ENCODE measurements at regions not wholly inside any gene's neighbourhood (a gene's known extent, or its start where the extent isn't known, plus 50 kb on each side); places are given as distances from the start of the nearest gene placed in this dataset.
"Not testable (repeated sequence)": the region's sequence is repeated elsewhere in the genome, so short reads cannot be mapped to it uniquely, and the experiment has no call there.

DNA sequence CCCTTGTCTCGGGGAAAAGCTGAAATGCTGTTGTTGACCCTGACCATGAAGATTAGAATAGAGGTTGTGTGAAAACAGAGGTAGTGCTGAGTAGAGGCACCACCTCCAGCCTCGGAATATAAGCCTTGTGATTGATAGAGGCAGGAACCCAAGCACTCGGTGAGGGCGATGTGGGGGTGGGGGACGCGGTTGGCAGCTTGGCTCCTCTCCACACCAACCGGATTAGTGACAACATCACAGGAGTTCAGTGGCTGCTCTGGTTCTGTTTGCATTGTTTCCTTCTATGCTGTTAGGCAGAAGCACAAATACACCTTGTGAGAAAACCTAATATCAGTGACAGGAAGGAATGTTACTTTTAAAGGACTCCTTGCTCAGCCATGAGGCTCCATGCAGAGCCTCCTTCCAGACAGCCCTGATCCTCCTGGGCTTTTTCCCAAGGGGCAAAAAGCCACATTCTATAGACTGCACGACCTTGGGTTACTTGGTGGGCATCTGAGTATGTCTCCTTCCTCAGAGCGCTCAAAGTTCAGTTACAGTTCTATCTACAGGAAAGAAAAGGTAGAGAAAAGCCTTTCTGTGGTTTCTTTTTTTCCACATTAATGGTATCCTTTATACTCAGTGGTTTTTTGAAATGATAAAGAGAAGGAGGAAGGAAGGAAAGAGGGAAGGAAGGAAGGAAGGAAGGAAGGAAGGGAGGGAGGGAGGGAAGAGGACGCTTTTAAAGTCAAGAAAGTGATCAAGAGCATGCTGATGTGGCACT is 150.4 kb upstream of the NOCT start:
- no peaks in the 10 kb centered on the region for H3K36me3 ChIP-seq (ENCODE audit: control insufficient read depth in 3 of 3, insufficient read depth in 3 of 3, low read length in 3 of 3)
- H3K4me1 ChIP-seq (ENCODE audit: control insufficient read depth in 3 of 3, insufficient read depth in 3 of 3, low read length in 3 of 3), result no peaks in the 10 kb centered on the region
- no peak overlapping the region for H3K9ac ChIP-seq (ENCODE audit: low read depth in 1 of 3, low read length in 3 of 3)
- H3K4me3 ChIP-seq (ENCODE audit: low read length in 3 of 3), result no peak overlapping the region
- no peaks in the 10 kb centered on the region for H3K9me3 ChIP-seq (ENCODE audit: control insufficient read depth in 3 of 3, low read length in 3 of 3)
- no peak overlapping the region for H3K27ac ChIP-seq (ENCODE audit: low read depth, low read length)
- H3K27me3 ChIP-seq (ENCODE audit: control insufficient read depth in 3 of 3, insufficient read depth in 3 of 3, low read length in 3 of 3), result peaks cover 0 to 2% (median 0%) of the 10 kb centered on the region in 3 donors

DNA sequence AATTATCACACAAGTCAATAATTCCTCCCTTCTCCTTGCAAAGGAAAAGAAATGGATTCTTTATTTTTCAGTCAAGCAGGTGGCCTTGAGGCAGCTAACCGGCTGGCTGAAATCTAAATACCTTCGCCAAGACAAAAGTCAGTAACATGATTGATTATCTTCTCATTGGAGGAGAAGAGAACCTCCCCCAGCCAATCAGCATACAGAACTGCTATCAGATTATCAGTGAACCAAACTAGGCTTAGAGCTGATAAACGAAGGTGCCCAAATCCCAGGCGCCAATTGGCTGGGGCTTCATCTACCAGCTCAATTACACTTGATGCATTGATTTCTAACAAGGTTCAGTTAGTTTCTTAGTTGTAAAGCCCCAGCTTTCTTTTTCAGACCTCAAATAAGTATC is 152.4 kb upstream of the NOCT start:
- no peaks in the 10 kb centered on the region for H3K4me1 ChIP-seq (ENCODE audit: control insufficient read depth in 3 of 3, insufficient read depth in 3 of 3, low read length in 3 of 3)

GRCh38 chr4:138861135-138861534 is 154.4 kb upstream of the NOCT start:
- Histone ChIP-seq H3K4me3 (ENCODE audit: low read length in 3 of 3) (no peak overlapping the region), H3K9ac (ENCODE audit: low read depth in 1 of 3, low read length in 3 of 3) (no peak overlapping the region), H3K9me3 (ENCODE audit: control insufficient read depth in 3 of 3, low read length in 3 of 3) (no peaks in the 10 kb centered on the region), H3K27ac (ENCODE audit: low read depth, low read length) (no peak overlapping the region), H3K4me1 (ENCODE audit: control insufficient read depth in 3 of 3, insufficient read depth in 3 of 3, low read length in 3 of 3) (no peaks in the 10 kb centered on the region), H3K27me3 (ENCODE audit: control insufficient read depth in 3 of 3, insufficient read depth in 3 of 3, low read length in 3 of 3) (no peaks in the 10 kb centered on the region), H3K36me3 (ENCODE audit: control insufficient read depth in 3 of 3, insufficient read depth in 3 of 3, low read length in 3 of 3) (no peaks in the 10 kb centered on the region)

More for the DNA sequence above, 152.4 kb upstream of the NOCT start:
- Histone ChIP-seq H3K9me3 (ENCODE audit: control insufficient read depth in 3 of 3, low read length in 3 of 3) (no peaks in the 10 kb centered on the region), H3K36me3 (ENCODE audit: control insufficient read depth in 3 of 3, insufficient read depth in 3 of 3, low read length in 3 of 3) (no peaks in the 10 kb centered on the region), H3K27ac (ENCODE audit: low read depth, low read length) (no peak overlapping the region), H3K27me3 (ENCODE audit: control insufficient read depth in 3 of 3, insufficient read depth in 3 of 3, low read length in 3 of 3) (peaks cover 0 to 2% (median 0%) of the 10 kb centered on the region in 3 donors), H3K9ac (ENCODE audit: low read depth in 1 of 3, low read length in 3 of 3) (no peak overlapping the region), H3K4me3 (ENCODE audit: low read length in 3 of 3) (no peak overlapping the region)

DNA sequence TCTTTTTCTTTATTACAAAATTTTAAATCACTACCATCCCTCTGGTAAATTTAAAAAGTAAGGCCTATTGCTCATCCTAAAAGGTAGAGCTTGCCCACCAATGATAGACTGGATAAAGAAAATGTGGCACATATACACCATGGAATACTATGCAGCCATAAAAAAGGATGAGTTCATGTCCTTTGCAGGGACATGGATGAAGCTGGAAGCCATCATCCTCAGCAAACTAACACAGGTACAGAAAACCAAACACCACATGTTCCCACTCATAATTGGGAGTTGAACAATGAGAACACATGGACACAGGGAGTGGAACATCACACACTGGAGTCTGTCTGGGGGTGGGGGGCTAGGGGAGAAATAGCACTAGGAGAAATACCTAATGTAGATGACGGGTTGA is 155.2 kb upstream of the NOCT start:
- not testable (repeated sequence) for H3K36me3 ChIP-seq (ENCODE audit: control insufficient read depth in 3 of 3, insufficient read depth in 3 of 3, low read length in 3 of 3); H3K27ac ChIP-seq (ENCODE audit: low read depth, low read length); H3K4me1 ChIP-seq (ENCODE audit: control insufficient read depth in 3 of 3, insufficient read depth in 3 of 3, low read length in 3 of 3); H3K4me3 ChIP-seq (ENCODE audit: low read length in 3 of 3); H3K27me3 ChIP-seq (ENCODE audit: control insufficient read depth in 3 of 3, insufficient read depth in 3 of 3, low read length in 3 of 3); H3K9me3 ChIP-seq (ENCODE audit: control insufficient read depth in 3 of 3, low read length in 3 of 3); H3K9ac ChIP-seq (ENCODE audit: low read depth in 1 of 3, low read length in 3 of 3)

GRCh38 chr4:138859254-138859653 is 156.3 kb upstream of the NOCT start:
- no peak overlapping the region for H3K9ac ChIP-seq (ENCODE audit: low read depth in 1 of 3, low read length in 3 of 3)
- no peak overlapping the region for H3K4me3 ChIP-seq (ENCODE audit: low read length in 3 of 3)
- no peak overlapping the region for H3K27ac ChIP-seq (ENCODE audit: low read depth, low read length)
- H3K9me3 ChIP-seq (ENCODE audit: control insufficient read depth in 3 of 3, low read length in 3 of 3), result no peaks in the 10 kb centered on the region
- no peaks in the 10 kb centered on the region for H3K4me1 ChIP-seq (ENCODE audit: control insufficient read depth in 3 of 3, insufficient read depth in 3 of 3, low read length in 3 of 3)
- no peaks in the 10 kb centered on the region for H3K36me3 ChIP-seq (ENCODE audit: control insufficient read depth in 3 of 3, insufficient read depth in 3 of 3, low read length in 3 of 3)
- H3K27me3 ChIP-seq (ENCODE audit: control insufficient read depth in 3 of 3, insufficient read depth in 3 of 3, low read length in 3 of 3), result no peaks in the 10 kb centered on the region

DNA sequence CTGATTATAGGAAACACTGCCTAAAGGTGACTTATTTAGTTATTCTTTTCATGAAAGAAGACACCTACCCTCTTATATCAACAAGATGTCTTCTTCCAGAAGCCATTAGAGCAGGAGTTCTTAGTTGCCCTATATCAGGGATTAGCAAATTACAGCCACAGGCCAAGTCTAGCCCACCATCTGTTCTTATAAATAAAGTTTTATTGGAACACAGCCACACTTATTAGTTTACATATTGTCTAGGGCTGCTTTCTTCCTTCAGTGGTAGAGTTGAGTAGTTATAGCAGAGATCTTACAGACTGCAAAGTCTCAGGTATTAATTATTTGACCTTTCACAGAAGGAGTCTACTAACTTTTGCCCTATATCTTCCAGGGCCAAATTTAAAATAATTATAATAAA is 157.2 kb upstream of the NOCT start:
- H3K27ac ChIP-seq (ENCODE audit: low read depth, low read length), result no peak overlapping the region
- no peak overlapping the region for H3K9ac ChIP-seq (ENCODE audit: low read depth in 1 of 3, low read length in 3 of 3)
- no peaks in the 10 kb centered on the region for H3K9me3 ChIP-seq (ENCODE audit: control insufficient read depth in 3 of 3, low read length in 3 of 3)
- no peaks in the 10 kb centered on the region for H3K4me1 ChIP-seq (ENCODE audit: control insufficient read depth in 3 of 3, insufficient read depth in 3 of 3, low read length in 3 of 3)
- H3K27me3 ChIP-seq (ENCODE audit: control insufficient read depth in 3 of 3, insufficient read depth in 3 of 3, low read length in 3 of 3), result no peaks in the 10 kb centered on the region
- H3K4me3 ChIP-seq (ENCODE audit: low read length in 3 of 3), result no peak overlapping the region
- H3K36me3 ChIP-seq (ENCODE audit: control insufficient read depth in 3 of 3, insufficient read depth in 3 of 3, low read length in 3 of 3), result no peaks in the 10 kb centered on the region

DNA sequence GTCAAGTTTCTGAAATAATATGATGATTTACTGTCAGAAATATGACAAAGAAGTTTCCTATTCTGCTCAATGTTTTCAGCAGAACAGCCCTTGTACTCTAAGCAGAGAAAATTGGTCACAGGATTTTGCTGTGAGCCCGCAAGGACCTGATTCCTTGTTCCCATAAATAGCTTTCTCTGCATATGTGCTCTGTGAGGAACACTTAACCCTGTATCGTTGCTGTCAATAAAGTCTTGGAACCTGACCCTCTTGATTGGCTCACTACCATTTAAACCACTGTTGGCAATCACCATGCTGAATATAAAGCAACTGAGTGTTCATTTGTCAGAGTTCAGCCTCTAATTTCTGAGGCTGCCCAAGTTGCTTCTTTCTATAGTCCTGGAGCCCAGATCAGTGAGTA is 158.2 kb upstream of the NOCT start:
- Histone ChIP-seq H3K9ac (ENCODE audit: low read depth in 1 of 3, low read length in 3 of 3) (no peak overlapping the region), H3K9me3 (ENCODE audit: control insufficient read depth in 3 of 3, low read length in 3 of 3) (no peaks in the 10 kb centered on the region), H3K27ac (ENCODE audit: low read depth, low read length) (no peak overlapping the region), H3K36me3 (ENCODE audit: control insufficient read depth in 3 of 3, insufficient read depth in 3 of 3, low read length in 3 of 3) (no peaks in the 10 kb centered on the region), H3K4me1 (ENCODE audit: control insufficient read depth in 3 of 3, insufficient read depth in 3 of 3, low read length in 3 of 3) (no peaks in the 10 kb centered on the region), H3K27me3 (ENCODE audit: control insufficient read depth in 3 of 3, insufficient read depth in 3 of 3, low read length in 3 of 3) (no peaks in the 10 kb centered on the region), H3K4me3 (ENCODE audit: low read length in 3 of 3) (peak overlapping the region in 1 of 3 donors; percentile 12)

- Histone ChIP-seq H3K27me3 (ENCODE audit: control insufficient read depth in 3 of 3, insufficient read depth in 3 of 3, low read length in 3 of 3) (peaks cover 0 to 3% (median 0%) of the 10 kb centered on the region in 3 donors), H3K9me3 (ENCODE audit: control insufficient read depth in 3 of 3, low read length in 3 of 3) (no peaks in the 10 kb centered on the region), H3K36me3 (ENCODE audit: control insufficient read depth in 3 of 3, insufficient read depth in 3 of 3, low read length in 3 of 3) (no peaks in the 10 kb centered on the region), H3K4me1 (ENCODE audit: control insufficient read depth in 3 of 3, insufficient read depth in 3 of 3, low read length in 3 of 3) (no peaks in the 10 kb centered on the region), H3K4me3 (ENCODE audit: low read length in 3 of 3) (no peak overlapping the region), H3K9ac (ENCODE audit: low read depth in 1 of 3, low read length in 3 of 3) (no peak overlapping the region), H3K27ac (ENCODE audit: low read depth, low read length) (no peak overlapping the region)
Measured at GRCh38 chr4:138852681-138853080, 162.9 kb upstream of the NOCT start.

DNA sequence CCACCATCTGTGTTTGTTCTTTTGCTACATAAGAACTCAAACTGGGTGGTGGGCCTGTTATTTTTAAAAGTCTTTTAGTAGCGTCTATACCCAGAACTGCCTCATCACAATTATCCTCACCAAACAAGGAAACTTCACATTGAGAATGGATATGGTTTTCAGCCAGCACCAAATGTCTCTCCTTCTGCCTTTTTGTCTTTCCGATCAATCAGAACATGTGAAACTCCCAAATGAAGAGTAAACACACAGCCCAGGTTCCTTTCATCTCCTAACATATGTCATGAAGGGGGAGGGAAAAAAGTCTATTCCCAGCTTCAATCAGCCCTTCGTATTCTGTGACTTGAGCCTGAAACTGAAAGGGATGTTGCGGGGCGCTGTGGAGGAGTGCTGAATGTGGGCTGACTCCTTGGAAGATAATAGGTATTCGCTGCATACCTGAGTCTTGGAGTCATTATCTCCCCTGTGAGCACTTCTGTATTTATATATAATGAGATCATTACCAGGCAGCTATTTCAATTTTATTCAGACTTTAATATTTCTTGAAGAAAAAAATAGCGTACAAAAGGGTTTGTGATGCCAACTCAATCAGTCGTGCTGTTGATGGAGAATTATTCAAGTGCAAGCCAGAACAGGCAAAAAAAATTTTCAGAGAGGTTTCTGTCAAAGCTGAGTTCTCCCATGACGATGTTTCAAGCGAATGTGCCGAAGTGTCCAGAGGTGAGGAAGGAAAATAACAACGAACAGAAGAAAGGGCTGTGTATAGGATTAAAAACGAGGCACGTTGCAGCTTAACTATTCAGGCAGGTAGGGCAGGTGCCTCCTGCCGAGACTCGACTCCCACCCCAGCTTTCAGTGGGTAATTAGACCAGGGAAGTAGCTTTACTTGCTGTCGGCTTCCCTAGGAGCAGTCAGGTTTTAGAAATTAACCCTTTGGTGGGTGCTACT is 163.9 kb upstream of the NOCT start:
- Histone ChIP-seq H3K27me3 (ENCODE audit: control insufficient read depth in 3 of 3, insufficient read depth in 3 of 3, low read length in 3 of 3) (peaks cover 0 to 3% (median 0%) of the 10 kb centered on the region in 3 donors), H3K9me3 (ENCODE audit: control insufficient read depth in 3 of 3, low read length in 3 of 3) (no peaks in the 10 kb centered on the region), H3K36me3 (ENCODE audit: control insufficient read depth in 3 of 3, insufficient read depth in 3 of 3, low read length in 3 of 3) (no peaks in the 10 kb centered on the region), H3K27ac (ENCODE audit: low read depth, low read length) (no peak overlapping the region), H3K4me1 (ENCODE audit: control insufficient read depth in 3 of 3, insufficient read depth in 3 of 3, low read length in 3 of 3) (no peaks in the 10 kb centered on the region), H3K9ac (ENCODE audit: low read depth in 1 of 3, low read length in 3 of 3) (peak overlapping the region in 1 of 3 donors; percentile 32), H3K4me3 (ENCODE audit: low read length in 3 of 3) (no peak overlapping the region)

GRCh38 chr4:138845664-138846063 is 169.9 kb upstream of the NOCT start:
- Histone ChIP-seq H3K27me3 (ENCODE audit: control insufficient read depth in 3 of 3, insufficient read depth in 3 of 3, low read length in 3 of 3) (peaks cover 0 to 3% (median 0%) of the 10 kb centered on the region in 3 donors), H3K27ac (ENCODE audit: low read depth, low read length) (no peak overlapping the region), H3K36me3 (ENCODE audit: control insufficient read depth in 3 of 3, insufficient read depth in 3 of 3, low read length in 3 of 3) (no peaks in the 10 kb centered on the region), H3K4me1 (ENCODE audit: control insufficient read depth in 3 of 3, insufficient read depth in 3 of 3, low read length in 3 of 3) (peaks cover 4 to 11% (median 8%) of the 10 kb centered on the region in 3 donors), H3K4me3 (ENCODE audit: low read length in 3 of 3) (peak overlapping the region in 2 of 3 donors; percentile 14 to 43), H3K9ac (ENCODE audit: low read depth in 1 of 3, low read length in 3 of 3) (no peak overlapping the region), H3K9me3 (ENCODE audit: control insufficient read depth in 3 of 3, low read length in 3 of 3) (no peaks in the 10 kb centered on the region)
